Glomerular endothelial cell (primary cell): ENCODE measurements at regions not wholly inside any gene's neighbourhood (a gene's known extent, or its start where the extent isn't known, plus 50 kb on each side); places are given as distances from the start of the nearest gene placed in this dataset.

ENCODE experiments used
- DNase-seq: peaks from one replicate; pipeline ENCODE4 v3.0.0-alpha.2; 2011; ENCODE audit warnings: low read depth, low spot score; ENCODE audit errors: extremely low read depth

- DNase-seq, result no peak
These were observed 116.5 kb upstream of the ADAMTS18 start for GRCh38 chr16:77551357-77551756.

- no peak for DNase-seq
These were observed 118.3 kb upstream of the ADAMTS18 start for GRCh38 chr16:77553130-77553529.

GRCh38 chr16:77555126-77555525 lies 120.3 kb upstream of the ADAMTS18 start:
- DNase-seq, result no peak

GRCh38 chr16:77555791-77556190 lies 121.0 kb upstream of the ADAMTS18 start:
- no peak for DNase-seq

GRCh38 chr16:77556201-77556873 lies 121.5 kb upstream of the ADAMTS18 start:
- DNase-seq, result no peak

GRCh38 chr16:77557385-77557784 lies 122.6 kb upstream of the ADAMTS18 start:
- DNase-seq, result no peak

- no peak for DNase-seq
These were observed 124.0 kb upstream of the ADAMTS18 start for GRCh38 chr16:77558786-77559185.

GRCh38 chr16:77562497-77562896 lies 127.7 kb upstream of the ADAMTS18 start:
- DNase-seq, result no peak

- no peak for DNase-seq
These were observed 130.1 kb upstream of the ADAMTS18 start for GRCh38 chr16:77564791-77565390.

GRCh38 chr16:77569406-77569805 lies 134.6 kb upstream of the ADAMTS18 start:
- no peak for DNase-seq

- DNase-seq, result no peak
These were observed 135.7 kb upstream of the ADAMTS18 start for GRCh38 chr16:77570574-77570973.

- DNase-seq, result no peak
These were observed 136.5 kb upstream of the ADAMTS18 start for GRCh38 chr16:77571115-77571862.

GRCh38 chr16:77574867-77575624 lies 140.2 kb upstream of the ADAMTS18 start:
- DNase-seq, result no peak

- DNase-seq, result no peak
These were observed 142.9 kb upstream of the NUDT7 start for GRCh38 chr16:77579351-77579891.

GRCh38 chr16:77581706-77582105 lies 140.6 kb upstream of the NUDT7 start:
- no peak for DNase-seq

- no peak for DNase-seq
These were observed 138.0 kb upstream of the NUDT7 start for GRCh38 chr16:77584205-77584859.

- DNase-seq, result peak; percentile 99
These were observed 136.7 kb upstream of the NUDT7 start for GRCh38 chr16:77585379-77586251.

- no peak for DNase-seq
These were observed 133.9 kb upstream of the NUDT7 start for GRCh38 chr16:77588389-77588788.

GRCh38 chr16:77589071-77589765 lies 133.1 kb upstream of the NUDT7 start:
- no peak for DNase-seq
